Suprapubic skin (tissue), 4 donors: ENCODE measurements at regions not wholly inside any gene's neighbourhood (a gene's known extent, or its start where the extent isn't known, plus 50 kb on each side); places are given as distances from the start of the nearest gene placed in this dataset.

ENCODE experiments used
- DNase-seq, 2 donors: peaks; one replicate each; pipeline ENCODE4 v3.0.0-alpha.2; 2019; ENCODE audit warnings: low spot score in 2 of 2
- H3K27ac ChIP-seq: fragments of 200-600 bp; sonication (generic); one replicate; pipeline ENCODE4 v1.5.1; 2019
- H3K27me3 ChIP-seq: fragments of 200-600 bp; sonication (generic); one replicate; pipeline ENCODE4 v1.5.1; 2019
- H3K36me3 ChIP-seq: fragments of 200-600 bp; sonication (generic); one replicate; pipeline ENCODE4 v1.5.1; 2019
- H3K4me1 ChIP-seq: fragments of 200-600 bp; sonication (generic); one replicate; pipeline ENCODE4 v1.5.1; 2019
- H3K4me3 ChIP-seq: fragments of 200-600 bp; sonication (generic); one replicate; pipeline ENCODE4 v1.5.1; 2019; ENCODE audit warnings: mild to moderate bottlenecking
- H3K9me3 ChIP-seq: fragments of 200-600 bp; sonication (generic); one replicate; pipeline ENCODE4 v1.5.1; 2019
- EP300 ChIP-seq: sonication (generic); formaldehyde crosslinking; IDR thresholded peaks from one replicate; pipeline ENCODE4 v1.6.1; 2017; ENCODE audit warnings: antibody characterized with exemption
- POLR2A ChIP-seq, 2 donors: fragments of 450-650 bp; IDR thresholded peaks; one replicate each; pipeline ENCODE4 v1.6.1; 2017; ENCODE audit warnings: antibody characterized with exemption in 2 of 2, mild to moderate bottlenecking in 2 of 2, moderate library complexity in 2 of 2
- POLR2AphosphoS5 ChIP-seq, 3 donors: sonication (generic); formaldehyde crosslinking; IDR thresholded peaks; one replicate each; pipeline ENCODE4 v1.6.1; 2017; ENCODE audit warnings: antibody characterized with exemption in 3 of 3
- WGBS: methylation state at CpG from one replicate; pipeline ENCODE4 v1.1.5; 2018; 5-methylcytosine and 5-hydroxymethylcytosine counted together
- TF ChIP-seq, protein P1 (sequence below), 2 donors: fragments of 200-600 bp in 1 of 2; fragments of 450-650 bp in 1 of 2; sonication (generic) in 1 of 2; IDR thresholded peaks; one replicate each; pipeline ENCODE4 v1.5.1; 2016 to 2019; ENCODE audit warnings: antibody characterized with exemption in 2 of 2, mild to moderate bottlenecking in 1 of 2, moderate library complexity in 1 of 2

DNA sequence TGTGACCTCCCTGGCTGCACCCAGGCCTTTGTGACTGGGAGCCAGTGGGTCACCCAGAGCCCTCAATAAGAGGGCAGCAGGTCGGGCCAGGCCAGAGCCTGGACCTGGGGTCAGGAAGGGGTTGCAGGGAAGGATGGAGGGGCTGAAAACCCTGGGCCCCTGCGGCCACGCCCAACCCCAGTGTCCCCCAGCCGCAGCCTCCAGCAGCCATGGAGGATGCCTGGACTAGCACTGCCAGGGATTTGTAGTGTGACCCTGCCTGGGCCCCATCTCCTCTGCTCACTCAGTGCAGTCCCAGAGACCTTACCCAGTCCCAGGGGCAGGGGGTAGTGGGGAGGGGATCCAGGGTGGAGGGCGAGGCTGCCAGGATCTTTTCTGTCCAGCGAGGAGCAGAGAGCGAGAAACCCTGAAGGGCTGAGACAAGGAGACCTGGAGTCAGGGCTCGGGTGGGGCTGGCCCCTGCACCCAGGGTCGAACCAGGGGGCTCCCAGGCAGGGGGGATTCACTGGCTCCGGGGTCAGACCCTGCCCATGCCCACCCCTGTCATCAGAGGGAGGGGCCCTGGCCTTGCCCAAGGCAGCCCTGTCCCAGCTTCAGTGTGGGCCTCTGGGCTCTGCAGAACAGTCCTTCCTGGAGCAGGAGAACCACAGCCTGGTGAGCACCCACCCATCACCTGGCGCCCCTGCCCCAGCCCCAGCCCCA lies 187.5 kb downstream of the IGLL1 start:
- no peak overlapping the region for H3K27ac ChIP-seq
- TF ChIP-seq EP300 = no peak
- TF ChIP-seq, protein P1, sequence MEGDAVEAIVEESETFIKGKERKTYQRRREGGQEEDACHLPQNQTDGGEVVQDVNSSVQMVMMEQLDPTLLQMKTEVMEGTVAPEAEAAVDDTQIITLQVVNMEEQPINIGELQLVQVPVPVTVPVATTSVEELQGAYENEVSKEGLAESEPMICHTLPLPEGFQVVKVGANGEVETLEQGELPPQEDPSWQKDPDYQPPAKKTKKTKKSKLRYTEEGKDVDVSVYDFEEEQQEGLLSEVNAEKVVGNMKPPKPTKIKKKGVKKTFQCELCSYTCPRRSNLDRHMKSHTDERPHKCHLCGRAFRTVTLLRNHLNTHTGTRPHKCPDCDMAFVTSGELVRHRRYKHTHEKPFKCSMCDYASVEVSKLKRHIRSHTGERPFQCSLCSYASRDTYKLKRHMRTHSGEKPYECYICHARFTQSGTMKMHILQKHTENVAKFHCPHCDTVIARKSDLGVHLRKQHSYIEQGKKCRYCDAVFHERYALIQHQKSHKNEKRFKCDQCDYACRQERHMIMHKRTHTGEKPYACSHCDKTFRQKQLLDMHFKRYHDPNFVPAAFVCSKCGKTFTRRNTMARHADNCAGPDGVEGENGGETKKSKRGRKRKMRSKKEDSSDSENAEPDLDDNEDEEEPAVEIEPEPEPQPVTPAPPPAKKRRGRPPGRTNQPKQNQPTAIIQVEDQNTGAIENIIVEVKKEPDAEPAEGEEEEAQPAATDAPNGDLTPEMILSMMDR (IDR thresholded peaks at IDR 0.05) = no peak
- no peak for TF ChIP-seq POLR2A (IDR thresholded peaks at IDR 0.05)
- TF ChIP-seq POLR2AphosphoS5 (IDR thresholded peaks at IDR 0.05) = no peak

DNA sequence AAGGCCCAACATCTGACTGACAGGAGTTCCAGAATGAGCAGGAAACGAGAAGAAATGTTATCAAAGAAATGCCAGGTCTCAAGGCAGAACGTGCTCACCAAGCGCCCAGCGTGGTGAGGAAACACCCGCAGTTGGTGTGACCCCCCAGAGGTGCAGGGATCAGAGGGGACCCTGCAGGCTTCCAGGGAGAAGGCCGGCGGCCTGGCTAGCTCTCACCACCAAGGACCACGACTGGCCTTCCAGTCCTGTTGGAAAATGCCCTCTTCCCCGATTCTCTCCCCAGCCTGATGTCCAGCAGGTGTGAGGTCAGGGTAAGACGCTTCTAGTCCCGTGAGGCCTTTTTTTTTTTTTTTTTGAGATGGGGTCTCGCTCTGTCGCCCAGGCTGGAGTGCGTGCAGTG lies 189.1 kb downstream of the IGLL1 start:
- Histone ChIP-seq H3K27me3 (no peaks in the 10 kb centered on the region), H3K9me3 (no peaks in the 10 kb centered on the region), H3K4me3 (no peak overlapping the region), H3K27ac (no peak overlapping the region), H3K4me1 (peaks cover under 1% of the 10 kb centered on the region), H3K36me3 (no peaks in the 10 kb centered on the region)
- DNase-seq = no peak
- TF ChIP-seq POLR2A (IDR thresholded peaks at IDR 0.05) (no peak), POLR2AphosphoS5 (IDR thresholded peaks at IDR 0.05) (no peak), EP300 (no peak)
- TF ChIP-seq, protein P1 (IDR thresholded peaks at IDR 0.05) = no peak
- 84% methylated on average over 14 of the region's 14 CpGs for WGBS

More for the DNA sequence above, 187.5 kb downstream of the IGLL1 start:
- no peaks in the 10 kb centered on the region for H3K4me1 ChIP-seq
- H3K9me3 ChIP-seq = no peaks in the 10 kb centered on the region
- 85% methylated on average over 9 of the region's 11 CpGs for WGBS
- no peak overlapping the region for H3K4me3 ChIP-seq
- DNase-seq = peak in 1 of 2 donors; percentile 55
- no peaks in the 10 kb centered on the region for H3K27me3 ChIP-seq
- H3K36me3 ChIP-seq = no peaks in the 10 kb centered on the region

DNA sequence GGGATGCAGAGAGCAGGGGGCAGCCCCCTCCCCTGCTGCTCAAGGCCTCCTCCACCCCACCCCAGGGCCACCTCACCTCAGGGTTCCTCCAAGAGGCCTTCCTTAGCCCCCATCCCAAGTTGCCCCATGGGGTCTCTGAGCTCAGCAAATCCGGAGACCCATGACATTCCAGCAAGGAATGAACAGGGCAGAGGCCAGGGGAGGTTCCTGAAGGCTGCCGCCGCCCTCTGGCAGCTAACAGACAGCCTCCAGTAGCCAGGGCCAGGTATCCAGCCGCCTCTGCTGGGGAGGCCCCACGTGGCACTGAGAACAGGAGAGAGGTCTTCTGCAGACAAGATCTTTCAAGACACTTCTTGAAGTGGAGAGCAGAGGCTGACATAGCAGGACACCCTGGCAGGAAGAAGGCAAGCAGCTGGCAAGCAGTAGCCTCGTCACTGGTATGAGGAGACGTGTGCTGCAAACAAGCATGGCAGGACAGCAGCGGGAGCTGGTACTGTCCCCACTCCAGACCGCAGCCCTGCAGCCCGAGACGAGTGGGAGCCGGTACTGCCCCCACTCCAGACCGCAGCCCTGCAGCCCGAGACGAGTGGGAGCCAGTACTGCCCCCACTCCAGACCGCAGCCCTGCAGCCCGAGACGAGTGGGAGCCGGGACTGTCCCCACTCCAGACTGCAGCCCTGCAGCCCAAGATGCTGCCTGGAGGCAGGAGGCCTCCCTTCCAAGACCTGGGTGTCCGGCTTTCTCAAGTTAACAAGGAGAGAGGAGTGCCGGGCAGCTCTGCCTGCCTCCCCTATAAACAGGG lies 190.6 kb downstream of the IGLL1 start:
- Histone ChIP-seq H3K27ac (no peak overlapping the region), H3K4me1 (peaks cover 2% of the 10 kb centered on the region), H3K9me3 (no peaks in the 10 kb centered on the region), H3K27me3 (peaks cover 6% of the 10 kb centered on the region), H3K36me3 (no peaks in the 10 kb centered on the region), H3K4me3 (no peak overlapping the region)
- no peak for DNase-seq
- TF ChIP-seq EP300 = no peak
- TF ChIP-seq, protein P1 (IDR thresholded peaks at IDR 0.05) = no peak
- no peak for TF ChIP-seq POLR2A (IDR thresholded peaks at IDR 0.05)
- no peak for TF ChIP-seq POLR2AphosphoS5 (IDR thresholded peaks at IDR 0.05)
- 58% methylated on average over 15 of the region's 21 CpGs for WGBS

DNA sequence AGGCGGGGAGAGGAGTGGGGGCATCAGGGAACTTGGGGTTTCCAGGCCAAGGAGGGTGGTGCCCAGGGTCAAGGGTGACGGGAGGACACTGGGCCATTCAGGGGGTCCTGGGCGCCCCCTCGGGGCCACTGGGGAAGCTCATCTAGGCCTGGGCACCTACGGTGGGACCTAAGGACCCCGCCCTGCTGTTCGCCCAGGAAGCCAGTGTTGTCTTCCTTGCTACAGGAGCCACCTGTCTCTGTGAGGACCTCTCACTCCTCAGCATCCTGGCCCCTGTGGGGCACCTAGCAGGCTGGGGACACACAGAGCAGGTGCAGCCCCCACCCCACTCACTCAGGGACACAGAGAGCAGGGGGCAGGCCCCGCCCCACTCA lies 191.6 kb downstream of the IGLL1 start:
- no peak overlapping the region for H3K27ac ChIP-seq
- peaks cover 6% of the 10 kb centered on the region for H3K27me3 ChIP-seq
- no peaks in the 10 kb centered on the region for H3K9me3 ChIP-seq
- TF ChIP-seq POLR2AphosphoS5 (IDR thresholded peaks at IDR 0.05) (no peak), EP300 (no peak), POLR2A (IDR thresholded peaks at IDR 0.05) (no peak)
- TF ChIP-seq, protein P1 (IDR thresholded peaks at IDR 0.05) = no peak
- 83% methylated on average over 2 of the region's 8 CpGs for WGBS
- DNase-seq = no peak
- no peaks in the 10 kb centered on the region for H3K36me3 ChIP-seq
- no peak overlapping the region for H3K4me3 ChIP-seq
- H3K4me1 ChIP-seq = peaks cover 8% of the 10 kb centered on the region

DNA sequence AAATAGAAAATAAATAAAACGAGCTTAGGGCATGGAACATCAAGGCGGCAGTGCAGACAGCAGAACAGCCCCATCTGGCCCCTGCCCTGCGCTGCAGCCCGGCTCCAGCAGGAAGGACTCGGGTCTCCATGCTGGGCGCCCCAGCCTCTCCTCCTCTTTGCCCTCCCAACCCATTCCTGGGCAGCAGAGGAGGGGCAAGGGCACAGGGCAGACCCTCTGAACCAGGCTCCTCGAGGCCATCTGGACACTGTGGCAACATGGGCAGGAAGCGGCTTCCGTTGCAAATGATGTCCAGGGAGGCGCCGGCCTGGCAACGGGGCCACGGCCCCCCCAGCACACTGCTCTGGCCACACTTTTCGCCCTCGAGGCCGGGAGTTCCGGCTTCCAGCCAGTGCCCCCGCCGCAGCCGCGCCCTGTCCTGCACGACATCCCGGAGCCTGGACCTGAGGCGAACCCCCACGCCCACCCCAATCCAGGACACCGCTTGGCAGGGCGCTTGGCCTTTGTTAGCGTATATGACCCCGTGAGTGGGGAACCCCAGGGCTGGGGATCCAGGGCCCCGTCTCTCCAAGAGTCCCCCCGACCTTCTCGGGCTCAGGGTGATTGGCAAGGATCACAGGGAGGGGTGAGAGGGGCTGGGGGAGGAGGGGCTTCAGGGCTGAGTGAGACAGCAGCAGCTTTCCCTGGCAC lies 192.1 kb downstream of the IGLL1 start:
- no peaks in the 10 kb centered on the region for H3K36me3 ChIP-seq
- H3K27me3 ChIP-seq = peaks cover 6% of the 10 kb centered on the region
- DNase-seq = no peak
- H3K9me3 ChIP-seq = no peaks in the 10 kb centered on the region
- H3K4me3 ChIP-seq = no peak overlapping the region
- H3K4me1 ChIP-seq = peaks cover 8% of the 10 kb centered on the region
- H3K27ac ChIP-seq = no peak overlapping the region
- TF ChIP-seq POLR2A (IDR thresholded peaks at IDR 0.05) (no peak), EP300 (no peak), POLR2AphosphoS5 (IDR thresholded peaks at IDR 0.05) (no peak)
- TF ChIP-seq, protein P1 (IDR thresholded peaks at IDR 0.05) = no peak
- WGBS = 87% methylated on average over 24 of the region's 32 CpGs
